Hepatic stellate cell (primary cell): ENCODE measurements at regions not wholly inside any gene's neighbourhood (a gene's known extent, or its start where the extent isn't known, plus 50 kb on each side); places are given as distances from the start of the nearest gene placed in this dataset.
"Not testable (repeated sequence)": the region's sequence is repeated elsewhere in the genome, so short reads cannot be mapped to it uniquely, and the experiment has no call there.

ENCODE experiments used
- DNase-seq: peaks from one replicate; pipeline ENCODE4 v3.0.0; 2011; ENCODE audit warnings: low spot score

DNA sequence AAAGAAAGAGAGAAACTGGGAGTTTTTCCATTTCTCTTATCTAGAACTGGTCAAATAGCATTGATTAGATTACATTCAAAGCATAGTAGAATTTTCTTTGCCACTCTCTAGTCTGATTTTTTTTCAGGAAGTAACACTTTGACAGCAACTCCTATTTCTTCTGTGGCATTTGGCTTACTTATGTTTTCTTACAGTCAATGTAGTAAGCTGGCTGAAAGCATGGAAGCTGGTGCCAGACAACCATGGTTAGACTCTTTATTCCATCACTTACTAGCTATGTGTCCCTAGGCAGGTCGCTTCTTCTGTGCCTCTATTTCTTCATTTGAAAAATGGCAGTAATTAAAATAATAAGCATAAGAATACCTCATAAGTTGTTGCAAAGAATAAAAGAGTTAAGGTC lies 54.2 kb upstream of the OPRM1 start:
- no peak for DNase-seq

- no peak for DNase-seq
Observed at GRCh38 chr6:153980171-153980570, 58.9 kb upstream of the OPRM1 start.

- DNase-seq: not testable (repeated sequence)
Observed at GRCh38 chr6:153978911-153979548, 60.0 kb upstream of the OPRM1 start.

DNA sequence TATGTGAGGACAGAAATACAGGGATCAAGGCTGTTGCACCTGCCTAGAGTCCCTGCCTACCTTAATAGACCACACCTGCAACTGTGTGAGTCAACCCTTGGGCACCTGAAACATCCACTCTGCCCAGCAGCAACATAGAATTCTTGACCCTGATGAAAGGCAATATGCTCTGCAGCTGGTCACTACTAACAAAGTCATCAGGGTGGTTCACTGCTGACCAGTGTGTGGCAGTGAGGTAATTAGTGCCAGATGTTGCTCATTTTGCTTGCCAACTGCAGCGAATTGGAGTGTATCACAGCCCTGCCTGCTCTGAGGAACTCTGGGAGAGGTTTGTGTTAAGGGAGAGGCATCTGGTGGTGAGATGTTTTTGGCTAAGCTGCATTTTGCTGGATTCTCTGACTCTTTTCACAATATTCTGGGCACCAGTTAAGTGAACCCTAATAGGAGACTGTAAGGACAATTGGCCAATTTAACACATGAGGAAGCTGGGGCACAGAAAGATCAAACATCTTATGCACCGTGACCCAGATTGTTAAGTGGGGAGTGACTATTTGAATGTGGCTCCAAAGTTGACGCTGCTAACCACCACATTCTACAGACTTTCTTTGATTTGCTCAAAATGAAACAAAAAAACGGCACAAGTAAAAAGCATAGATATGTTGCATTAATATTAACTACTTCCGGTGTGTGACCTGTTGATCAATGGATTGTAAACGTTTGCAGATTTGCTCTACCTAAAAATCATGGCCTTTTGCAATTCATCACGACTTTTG lies 61.9 kb upstream of the OPRM1 start:
- no peak for DNase-seq

DNA sequence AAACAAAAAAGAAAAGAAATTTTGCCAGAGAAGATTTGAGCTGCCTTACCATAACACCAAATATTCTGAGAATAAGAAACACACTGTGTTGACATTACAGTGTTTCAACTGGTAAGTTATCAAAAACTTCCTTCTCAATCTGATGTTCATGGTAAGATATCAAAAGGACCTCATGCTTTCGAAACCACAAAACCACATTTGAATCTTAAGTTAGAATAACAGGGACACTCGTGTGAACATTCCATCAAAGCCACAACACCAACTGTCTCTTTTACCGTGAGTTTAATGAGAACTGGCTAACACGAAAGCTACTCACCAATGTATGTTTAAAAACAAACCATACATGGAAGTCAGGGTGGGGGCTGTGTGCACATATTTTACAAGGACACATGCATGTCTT lies 73.0 kb upstream of the OPRM1 start:
- no peak for DNase-seq

DNA sequence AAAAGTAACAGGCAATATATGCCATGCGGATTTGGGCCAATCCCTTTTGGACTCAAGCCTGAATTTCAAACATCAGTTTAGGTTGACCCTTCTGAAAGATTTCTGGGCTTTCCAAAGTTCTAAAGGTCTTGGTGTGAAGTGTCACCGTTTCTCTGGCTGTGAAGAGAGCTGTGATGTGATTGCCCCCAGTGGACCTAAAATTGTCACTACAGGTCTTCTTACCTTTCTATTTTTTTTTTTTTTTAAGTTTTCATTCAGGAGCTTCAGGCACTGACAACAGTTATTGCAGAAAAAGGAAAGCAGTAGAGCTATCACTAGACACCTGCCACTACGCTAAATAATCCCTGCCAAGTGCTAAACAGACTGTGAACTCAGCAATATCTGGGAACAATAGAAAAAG lies 75.7 kb upstream of the OPRM1 start:
- no peak for DNase-seq

GRCh38 chr6:153962555-153962954 lies 76.5 kb upstream of the OPRM1 start:
- no peak for DNase-seq

GRCh38 chr6:153960741-153961140 lies 78.3 kb upstream of the OPRM1 start:
- no peak for DNase-seq

DNA sequence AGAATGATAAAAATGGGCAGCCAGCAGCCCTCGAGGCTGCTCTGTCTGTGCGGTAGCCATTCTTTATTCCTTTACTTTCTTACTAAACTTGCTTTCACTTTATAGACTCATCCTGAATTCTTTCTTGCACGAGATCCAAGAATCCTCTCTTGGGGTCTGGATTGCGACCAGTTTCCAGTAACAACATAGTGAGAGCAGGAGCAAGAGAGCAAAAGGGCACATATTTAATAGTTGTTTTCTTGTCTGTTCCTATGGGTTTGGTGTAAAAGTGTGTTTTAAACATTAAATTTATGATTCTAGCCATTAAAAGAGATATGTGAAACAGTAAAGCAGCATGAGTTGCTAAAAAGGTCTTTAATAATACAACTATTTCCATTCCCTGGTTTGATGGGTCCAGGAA lies 78.8 kb upstream of the OPRM1 start:
- DNase-seq: no peak

- DNase-seq: no peak
Observed at GRCh38 chr6:153959276-153959675, 79.8 kb upstream of the OPRM1 start.

GRCh38 chr6:153958860-153959259 lies 80.2 kb upstream of the OPRM1 start:
- DNase-seq: no peak

GRCh38 chr6:153957394-153957793 lies 81.6 kb upstream of the OPRM1 start:
- no peak for DNase-seq

- DNase-seq: no peak
Observed at GRCh38 chr6:153956808-153957207, 82.2 kb upstream of the OPRM1 start.

GRCh38 chr6:153949616-153950015 lies 89.4 kb upstream of the OPRM1 start:
- no peak for DNase-seq

DNA sequence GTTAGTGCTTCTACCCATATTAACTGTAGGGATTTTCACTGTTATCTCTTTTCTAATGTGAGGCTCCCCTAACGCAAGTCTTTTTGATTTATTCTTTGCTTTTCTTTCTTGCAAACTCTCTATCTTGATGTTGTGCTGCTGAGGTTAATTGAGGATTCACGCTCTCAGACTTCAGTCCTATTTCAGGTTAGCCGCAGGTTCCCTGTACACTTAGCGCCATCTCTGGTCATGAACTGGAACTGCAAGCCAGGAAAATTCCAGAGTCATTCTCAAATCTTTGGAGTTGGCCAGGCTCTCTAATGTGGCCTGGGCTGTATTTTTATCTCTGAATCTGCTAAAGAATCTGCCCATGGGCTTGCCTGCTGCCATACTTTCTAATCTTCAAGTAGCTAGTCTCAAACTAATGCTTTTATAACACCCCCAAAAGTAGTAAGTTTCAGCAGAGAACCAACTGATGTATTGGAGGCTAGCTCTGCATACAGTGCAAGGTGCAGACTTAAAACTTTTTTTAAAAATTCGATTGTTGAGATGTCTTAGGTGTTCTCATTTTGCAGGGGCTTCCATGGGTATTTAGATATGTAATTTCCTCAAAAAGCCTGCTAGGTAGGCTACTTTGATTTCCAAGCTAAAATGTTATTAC lies 91.1 kb upstream of the OPRM1 start:
- no peak for DNase-seq

DNA sequence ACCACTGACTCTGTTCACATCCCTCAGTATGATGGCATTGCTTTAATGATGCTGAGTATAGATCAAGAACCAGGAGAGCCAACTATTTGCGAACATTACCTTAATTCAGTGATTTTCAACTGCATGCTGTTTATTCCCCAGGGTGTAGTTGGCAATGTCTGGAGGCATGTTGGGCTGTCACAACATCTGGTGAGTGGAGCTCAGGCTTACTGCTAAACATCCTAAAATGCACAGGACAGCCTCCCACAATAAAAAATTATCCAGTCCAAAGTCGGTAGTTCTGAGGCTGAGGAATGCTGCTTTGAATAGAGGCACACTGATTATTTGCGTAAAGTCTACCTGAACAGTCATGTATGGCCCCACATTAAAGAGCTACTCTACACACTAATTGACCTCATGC lies 94.8 kb upstream of the OPRM1 start:
- no peak for DNase-seq

DNA sequence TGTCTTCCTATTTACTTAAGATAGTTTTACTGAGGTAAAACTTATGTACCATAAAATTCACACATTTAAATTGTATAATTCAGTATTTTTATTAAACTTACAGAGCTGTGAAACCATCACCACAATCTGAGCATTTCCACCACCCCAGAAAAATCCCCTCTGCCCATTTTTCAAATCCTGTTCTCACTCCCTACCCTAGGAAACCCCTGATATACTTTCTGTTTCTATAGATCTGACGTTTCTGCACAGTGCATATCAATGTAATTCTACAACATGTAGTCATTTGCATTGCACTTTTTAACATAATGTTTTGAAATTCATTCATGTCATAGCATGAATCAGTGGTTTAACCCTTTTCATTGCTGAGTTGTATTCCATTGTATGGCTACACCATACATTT lies 96.7 kb upstream of the OPRM1 start:
- no peak for DNase-seq

GRCh38 chr6:153941768-153942167 lies 97.3 kb upstream of the OPRM1 start:
- no peak for DNase-seq

DNA sequence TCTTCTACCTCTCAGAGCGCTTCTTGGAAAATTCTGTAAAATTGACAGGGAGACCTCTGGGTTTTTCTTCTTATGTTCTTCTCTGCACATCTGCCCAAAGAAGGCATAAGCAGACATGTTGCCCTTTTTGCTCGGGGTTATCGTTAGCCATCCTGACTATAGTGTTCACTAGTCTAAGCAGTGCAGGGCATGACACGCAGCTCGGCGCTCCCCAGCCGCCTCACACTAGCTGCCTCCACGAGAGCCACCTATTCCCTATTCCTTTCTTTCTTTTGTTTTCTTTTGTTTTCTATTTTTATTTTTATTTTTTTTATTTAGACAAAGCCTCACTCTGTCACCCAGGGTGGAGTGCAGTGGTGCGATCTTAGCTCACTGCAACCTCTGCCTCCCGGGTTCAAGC lies 100.2 kb upstream of the OPRM1 start:
- DNase-seq: no peak

GRCh38 chr6:153931431-153931830 lies 107.6 kb upstream of the OPRM1 start:
- no peak for DNase-seq

DNA sequence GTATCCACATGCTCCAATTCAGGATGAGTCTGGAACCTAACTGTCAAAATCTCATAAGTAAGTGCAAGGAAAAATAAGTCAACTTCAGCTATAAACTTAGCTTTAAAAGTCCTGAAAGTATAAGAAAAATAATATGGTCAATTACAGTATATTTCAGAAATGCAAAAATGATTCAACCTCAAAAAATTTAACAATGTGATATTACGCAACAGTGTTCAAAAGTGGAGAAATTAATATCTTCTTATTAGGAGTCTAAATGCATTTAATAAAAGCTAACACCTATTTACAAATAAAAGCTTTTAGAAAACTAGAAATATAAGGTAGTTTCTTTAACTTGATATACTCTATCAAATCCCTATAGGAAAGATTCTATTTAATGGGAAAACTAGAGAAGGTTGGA lies 111.2 kb upstream of the OPRM1 start:
- no peak for DNase-seq

- DNase-seq: no peak
Observed at GRCh38 chr6:153898360-153899059, 140.5 kb upstream of the OPRM1 start.

GRCh38 chr6:153882411-153882810 lies 156.6 kb upstream of the OPRM1 start:
- no peak for DNase-seq
